ENCODE measurements at regions not wholly inside any gene's neighbourhood (a gene's known extent, or its start where the extent isn't known, plus 50 kb on each side); places are given as distances from the start of the nearest gene placed in this dataset.
A peak's percentile ranks its signal among the peaks of the same experiment; 100 is the strongest.

GRCh38 chr6:144353871-144354314 lies 68.8 kb downstream of the UTRN start:
- TF ChIP-seq, protein P1, sequence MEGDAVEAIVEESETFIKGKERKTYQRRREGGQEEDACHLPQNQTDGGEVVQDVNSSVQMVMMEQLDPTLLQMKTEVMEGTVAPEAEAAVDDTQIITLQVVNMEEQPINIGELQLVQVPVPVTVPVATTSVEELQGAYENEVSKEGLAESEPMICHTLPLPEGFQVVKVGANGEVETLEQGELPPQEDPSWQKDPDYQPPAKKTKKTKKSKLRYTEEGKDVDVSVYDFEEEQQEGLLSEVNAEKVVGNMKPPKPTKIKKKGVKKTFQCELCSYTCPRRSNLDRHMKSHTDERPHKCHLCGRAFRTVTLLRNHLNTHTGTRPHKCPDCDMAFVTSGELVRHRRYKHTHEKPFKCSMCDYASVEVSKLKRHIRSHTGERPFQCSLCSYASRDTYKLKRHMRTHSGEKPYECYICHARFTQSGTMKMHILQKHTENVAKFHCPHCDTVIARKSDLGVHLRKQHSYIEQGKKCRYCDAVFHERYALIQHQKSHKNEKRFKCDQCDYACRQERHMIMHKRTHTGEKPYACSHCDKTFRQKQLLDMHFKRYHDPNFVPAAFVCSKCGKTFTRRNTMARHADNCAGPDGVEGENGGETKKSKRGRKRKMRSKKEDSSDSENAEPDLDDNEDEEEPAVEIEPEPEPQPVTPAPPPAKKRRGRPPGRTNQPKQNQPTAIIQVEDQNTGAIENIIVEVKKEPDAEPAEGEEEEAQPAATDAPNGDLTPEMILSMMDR (conservative IDR thresholded peaks at IDR 0.05; ENCODE audit: low read depth, low read length): no peak
- H3K4me3 ChIP-seq (ENCODE audit: low read depth, low read length): no peak overlapping the region
- DNase-seq (ENCODE audit: low read depth): no peak

- H3K4me3 ChIP-seq (ENCODE audit: low read depth, low read length): no peak overlapping the region
- no peak for DNase-seq (ENCODE audit: low read depth)
- TF ChIP-seq, protein P1 (conservative IDR thresholded peaks at IDR 0.05; ENCODE audit: low read depth, low read length): no peak
Observed at GRCh38 chr6:144359783-144360182, 74.6 kb downstream of the UTRN start.

GRCh38 chr6:144360401-144360800 lies 75.3 kb downstream of the UTRN start:
- DNase-seq (ENCODE audit: low read depth): no peak
- H3K4me3 ChIP-seq (ENCODE audit: low read depth, low read length): no peak overlapping the region
- TF ChIP-seq, protein P1 (conservative IDR thresholded peaks at IDR 0.05; ENCODE audit: low read depth, low read length): no peak

- TF ChIP-seq, protein P1 (conservative IDR thresholded peaks at IDR 0.05; ENCODE audit: low read depth, low read length): no peak
- DNase-seq (ENCODE audit: low read depth): no peak
- no peak overlapping the region for H3K4me3 ChIP-seq (ENCODE audit: low read depth, low read length)
Observed at GRCh38 chr6:144361016-144361415, 75.9 kb downstream of the UTRN start.

DNA sequence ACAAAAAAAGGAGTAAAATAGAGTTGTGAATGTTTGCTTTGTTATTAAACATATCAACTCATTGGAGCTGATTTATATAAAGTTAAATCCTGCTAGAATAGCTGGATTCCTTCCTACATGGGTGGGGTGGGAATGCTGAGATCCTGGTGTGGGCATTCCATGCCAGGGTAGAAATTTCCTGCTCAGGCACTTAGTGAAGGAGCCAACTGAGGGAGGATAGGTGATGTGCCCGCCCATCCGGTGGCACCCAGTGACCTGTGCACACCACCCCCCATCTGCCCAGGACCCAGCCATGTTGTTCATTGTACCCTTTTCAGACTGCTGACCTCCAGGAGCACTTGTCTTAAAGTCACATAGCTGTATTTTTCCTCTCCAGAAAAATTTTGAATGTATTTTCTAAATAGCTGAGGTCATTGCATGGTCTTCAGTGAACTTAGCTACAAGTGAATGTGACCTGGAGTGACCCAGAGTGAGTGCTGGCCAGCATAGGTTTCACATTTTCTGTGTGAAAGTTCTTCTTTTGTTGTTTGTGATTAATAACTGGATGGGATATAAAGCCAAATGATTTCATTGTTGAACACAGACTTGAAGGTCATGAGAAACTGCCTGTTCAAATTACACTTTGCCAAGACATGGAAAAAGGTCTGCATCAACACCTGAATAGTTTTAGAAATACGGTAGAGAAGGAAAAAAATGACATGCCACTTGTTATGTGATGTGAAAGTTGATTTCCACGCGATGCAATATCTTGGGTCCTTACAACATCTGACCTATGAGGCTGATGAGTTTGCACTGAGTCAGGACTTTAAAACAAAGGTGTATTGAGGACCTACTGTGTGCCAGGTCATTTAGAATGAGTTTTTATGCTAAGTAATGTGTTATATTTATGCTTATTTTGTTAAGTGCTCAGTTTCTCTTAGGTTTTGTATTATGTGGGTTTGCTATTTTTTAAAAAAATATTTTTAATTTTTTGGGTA lies 77.2 kb downstream of the UTRN start:
- TF ChIP-seq, protein P1 (conservative IDR thresholded peaks at IDR 0.05; ENCODE audit: low read depth, low read length): no peak
- no peak overlapping the region for H3K4me3 ChIP-seq (ENCODE audit: low read depth, low read length)
- peak; percentile 54 for DNase-seq (ENCODE audit: low read depth)

GRCh38 chr6:144364208-144364720 lies 79.1 kb downstream of the UTRN start:
- no peak overlapping the region for H3K4me3 ChIP-seq (ENCODE audit: low read depth, low read length)
- no peak for DNase-seq (ENCODE audit: low read depth)
- TF ChIP-seq, protein P1 (conservative IDR thresholded peaks at IDR 0.05; ENCODE audit: low read depth, low read length): no peak

Measured in choroid plexus epithelial cell (primary cell).